ENCODE measurements at regions not wholly inside any gene's neighbourhood (a gene's known extent, or its start where the extent isn't known, plus 50 kb on each side); places are given as distances from the start of the nearest gene placed in this dataset.

GRCh38 chr2:60294901-60295635, 258.4 kb downstream of the BCL11A start:
- Mint-ChIP-seq H3K9me3 (no peaks in the 10 kb centered on the region), H3K27me3 (ENCODE audit: low read depth) (peaks cover 3% of the 10 kb centered on the region), H3K36me3 (ENCODE audit: low read depth) (no peaks in the 10 kb centered on the region), H3K4me3 (ENCODE audit: low read depth) (no peak overlapping the region), H3K4me1 (ENCODE audit: low read depth) (no peaks in the 10 kb centered on the region), H3K27ac (no peak overlapping the region)
- DNase-seq (ENCODE audit: low spot score), result no peak
- intact Hi-C loops (cut with micrococcal nuclease), result no loop called here

GRCh38 chr2:60292242-60292641, 261.2 kb downstream of the BCL11A start:
- intact Hi-C loops (cut with micrococcal nuclease), result no loop called here
- Mint-ChIP-seq H3K4me1 (ENCODE audit: low read depth) (no peaks in the 10 kb centered on the region), H3K36me3 (ENCODE audit: low read depth) (no peaks in the 10 kb centered on the region), H3K4me3 (ENCODE audit: low read depth) (no peak overlapping the region), H3K27ac (no peak overlapping the region), H3K9me3 (no peaks in the 10 kb centered on the region), H3K27me3 (ENCODE audit: low read depth) (peaks cover 3% of the 10 kb centered on the region)
- DNase-seq (ENCODE audit: low spot score), result no peak

- H3K4me1 Mint-ChIP-seq (ENCODE audit: low read depth), result no peaks in the 10 kb centered on the region
- H3K9me3 Mint-ChIP-seq, result no peaks in the 10 kb centered on the region
- DNase-seq (ENCODE audit: low spot score), result no peak
- H3K4me3 Mint-ChIP-seq (ENCODE audit: low read depth), result no peak overlapping the region
- no peak overlapping the region for H3K27ac Mint-ChIP-seq
- H3K36me3 Mint-ChIP-seq (ENCODE audit: low read depth), result no peaks in the 10 kb centered on the region
- H3K27me3 Mint-ChIP-seq (ENCODE audit: low read depth), result peaks cover 3% of the 10 kb centered on the region
- intact Hi-C loops (cut with micrococcal nuclease), result no loop called here
Observed at GRCh38 chr2:60290509-60290908, 262.9 kb downstream of the BCL11A start.

GRCh38 chr2:60285626-60286316, 267.7 kb downstream of the BCL11A start:
- Mint-ChIP-seq H3K9me3 (no peaks in the 10 kb centered on the region), H3K4me3 (ENCODE audit: low read depth) (no peak overlapping the region), H3K27me3 (ENCODE audit: low read depth) (no peaks in the 10 kb centered on the region), H3K4me1 (ENCODE audit: low read depth) (no peaks in the 10 kb centered on the region), H3K36me3 (ENCODE audit: low read depth) (no peaks in the 10 kb centered on the region), H3K27ac (no peak overlapping the region)
- intact Hi-C loops (cut with micrococcal nuclease), result no loop called here
- DNase-seq (ENCODE audit: low spot score), result no peak

GRCh38 chr2:60283626-60284025, 269.8 kb downstream of the BCL11A start:
- Mint-ChIP-seq H3K27ac (no peak overlapping the region), H3K4me3 (ENCODE audit: low read depth) (no peak overlapping the region), H3K36me3 (ENCODE audit: low read depth) (no peaks in the 10 kb centered on the region), H3K27me3 (ENCODE audit: low read depth) (no peaks in the 10 kb centered on the region), H3K4me1 (ENCODE audit: low read depth) (no peaks in the 10 kb centered on the region), H3K9me3 (no peaks in the 10 kb centered on the region)
- DNase-seq (ENCODE audit: low spot score), result no peak
- intact Hi-C loops (cut with micrococcal nuclease), result no loop called here

- no peak for DNase-seq (ENCODE audit: low spot score)
- no peaks in the 10 kb centered on the region for H3K9me3 Mint-ChIP-seq
- intact Hi-C loops (cut with micrococcal nuclease), result no loop called here
- no peak overlapping the region for H3K27ac Mint-ChIP-seq
- no peaks in the 10 kb centered on the region for H3K27me3 Mint-ChIP-seq (ENCODE audit: low read depth)
- no peaks in the 10 kb centered on the region for H3K36me3 Mint-ChIP-seq (ENCODE audit: low read depth)
- H3K4me3 Mint-ChIP-seq (ENCODE audit: low read depth), result no peak overlapping the region
- H3K4me1 Mint-ChIP-seq (ENCODE audit: low read depth), result no peaks in the 10 kb centered on the region
Observed at GRCh38 chr2:60282886-60283285, 270.6 kb downstream of the BCL11A start.

- no peak overlapping the region for H3K27ac Mint-ChIP-seq
- intact Hi-C loops (cut with micrococcal nuclease), result no loop called here
- no peaks in the 10 kb centered on the region for H3K36me3 Mint-ChIP-seq (ENCODE audit: low read depth)
- no peaks in the 10 kb centered on the region for H3K27me3 Mint-ChIP-seq (ENCODE audit: low read depth)
- DNase-seq (ENCODE audit: low spot score), result no peak
- H3K4me1 Mint-ChIP-seq (ENCODE audit: low read depth), result no peaks in the 10 kb centered on the region
- no peak overlapping the region for H3K4me3 Mint-ChIP-seq (ENCODE audit: low read depth)
- no peaks in the 10 kb centered on the region for H3K9me3 Mint-ChIP-seq
Observed at GRCh38 chr2:60281730-60282129, 271.7 kb downstream of the BCL11A start.

GRCh38 chr2:60280238-60280637, 273.2 kb downstream of the BCL11A start:
- Mint-ChIP-seq H3K9me3 (no peaks in the 10 kb centered on the region), H3K27me3 (ENCODE audit: low read depth) (no peaks in the 10 kb centered on the region), H3K4me1 (ENCODE audit: low read depth) (no peaks in the 10 kb centered on the region)

GRCh38 chr2:60278906-60279305, 274.5 kb downstream of the BCL11A start:
- Mint-ChIP-seq H3K27me3 (ENCODE audit: low read depth) (no peaks in the 10 kb centered on the region), H3K4me1 (ENCODE audit: low read depth) (no peaks in the 10 kb centered on the region), H3K36me3 (ENCODE audit: low read depth) (no peaks in the 10 kb centered on the region), H3K27ac (no peak overlapping the region), H3K4me3 (ENCODE audit: low read depth) (no peak overlapping the region), H3K9me3 (no peaks in the 10 kb centered on the region)
- intact Hi-C loops (cut with micrococcal nuclease), result no loop called here
- DNase-seq (ENCODE audit: low spot score), result no peak

More at GRCh38 chr2:60280238-60280637, 273.2 kb downstream of the BCL11A start:
- DNase-seq (ENCODE audit: low spot score), result no peak
- Mint-ChIP-seq H3K36me3 (ENCODE audit: low read depth) (no peaks in the 10 kb centered on the region), H3K4me3 (ENCODE audit: low read depth) (no peak overlapping the region), H3K27ac (no peak overlapping the region)
- intact Hi-C loops (cut with micrococcal nuclease), result no loop called here

GRCh38 chr2:60275958-60276357, 277.5 kb downstream of the BCL11A start:
- no peaks in the 10 kb centered on the region for H3K27me3 Mint-ChIP-seq (ENCODE audit: low read depth)
- DNase-seq (ENCODE audit: low spot score), result no peak
- H3K27ac Mint-ChIP-seq, result no peak overlapping the region
- no peak overlapping the region for H3K4me3 Mint-ChIP-seq (ENCODE audit: low read depth)
- no peaks in the 10 kb centered on the region for H3K36me3 Mint-ChIP-seq (ENCODE audit: low read depth)
- intact Hi-C loops (cut with micrococcal nuclease), result no loop called here
- no peaks in the 10 kb centered on the region for H3K9me3 Mint-ChIP-seq
- no peaks in the 10 kb centered on the region for H3K4me1 Mint-ChIP-seq (ENCODE audit: low read depth)

GRCh38 chr2:60273836-60274235, 279.6 kb downstream of the BCL11A start:
- H3K27ac Mint-ChIP-seq, result no peak overlapping the region
- H3K4me1 Mint-ChIP-seq (ENCODE audit: low read depth), result no peaks in the 10 kb centered on the region
- H3K36me3 Mint-ChIP-seq (ENCODE audit: low read depth), result no peaks in the 10 kb centered on the region
- H3K27me3 Mint-ChIP-seq (ENCODE audit: low read depth), result no peaks in the 10 kb centered on the region
- no peak for DNase-seq (ENCODE audit: low spot score)
- no peak overlapping the region for H3K4me3 Mint-ChIP-seq (ENCODE audit: low read depth)
- intact Hi-C loops (cut with micrococcal nuclease), result no loop called here
- H3K9me3 Mint-ChIP-seq, result no peaks in the 10 kb centered on the region

GRCh38 chr2:60271713-60272112, 281.7 kb downstream of the BCL11A start:
- DNase-seq (ENCODE audit: low spot score), result no peak
- Mint-ChIP-seq H3K4me1 (ENCODE audit: low read depth) (no peaks in the 10 kb centered on the region), H3K4me3 (ENCODE audit: low read depth) (no peak overlapping the region), H3K27me3 (ENCODE audit: low read depth) (no peaks in the 10 kb centered on the region), H3K27ac (no peak overlapping the region), H3K36me3 (ENCODE audit: low read depth) (no peaks in the 10 kb centered on the region), H3K9me3 (no peaks in the 10 kb centered on the region)
- intact Hi-C loops (cut with micrococcal nuclease), result no loop called here

GRCh38 chr2:60271131-60271530, 282.3 kb downstream of the BCL11A start:
- DNase-seq (ENCODE audit: low spot score), result no peak
- intact Hi-C loops (cut with micrococcal nuclease), result no loop called here
- no peak overlapping the region for H3K4me3 Mint-ChIP-seq (ENCODE audit: low read depth)
- H3K9me3 Mint-ChIP-seq, result peaks cover 4% of the 10 kb centered on the region
- H3K36me3 Mint-ChIP-seq (ENCODE audit: low read depth), result no peaks in the 10 kb centered on the region
- H3K4me1 Mint-ChIP-seq (ENCODE audit: low read depth), result no peaks in the 10 kb centered on the region
- H3K27ac Mint-ChIP-seq, result no peak overlapping the region
- no peaks in the 10 kb centered on the region for H3K27me3 Mint-ChIP-seq (ENCODE audit: low read depth)
